C4-2B (cell line): ENCODE measurements at regions not wholly inside any gene's neighbourhood (a gene's known extent, or its start where the extent isn't known, plus 50 kb on each side); places are given as distances from the start of the nearest gene placed in this dataset.

Source experiments
- CTCF ChIP-seq: fragments of 450-650 bp; conservative IDR thresholded peaks from 2 replicates; pipeline ENCODE4 v1.5.1; 2017; ENCODE audit warnings: mild to moderate bottlenecking
- ZFX ChIP-seq: fragments of 450-650 bp; IDR thresholded peaks from 2 replicates; pipeline ENCODE4 v1.6.1; 2017

GRCh38 chr2:7766978-7767565 lies 849.9 kb downstream of the RNF144A start:
- TF ChIP-seq CTCF, result no peak
- TF ChIP-seq ZFX, result no peak
